Kasumi-1 (cell line): ENCODE measurements at regions not wholly inside any gene's neighbourhood (a gene's known extent, or its start where the extent isn't known, plus 50 kb on each side); places are given as distances from the start of the nearest gene placed in this dataset.
A peak's percentile ranks its signal among the peaks of the same experiment; 100 is the strongest.

Experiments used
- DNase-seq, 2 experiments: peaks; one replicate each; lab custom pipeline; 2025; lab: John Stamatoyannopoulos, UW

DNA sequence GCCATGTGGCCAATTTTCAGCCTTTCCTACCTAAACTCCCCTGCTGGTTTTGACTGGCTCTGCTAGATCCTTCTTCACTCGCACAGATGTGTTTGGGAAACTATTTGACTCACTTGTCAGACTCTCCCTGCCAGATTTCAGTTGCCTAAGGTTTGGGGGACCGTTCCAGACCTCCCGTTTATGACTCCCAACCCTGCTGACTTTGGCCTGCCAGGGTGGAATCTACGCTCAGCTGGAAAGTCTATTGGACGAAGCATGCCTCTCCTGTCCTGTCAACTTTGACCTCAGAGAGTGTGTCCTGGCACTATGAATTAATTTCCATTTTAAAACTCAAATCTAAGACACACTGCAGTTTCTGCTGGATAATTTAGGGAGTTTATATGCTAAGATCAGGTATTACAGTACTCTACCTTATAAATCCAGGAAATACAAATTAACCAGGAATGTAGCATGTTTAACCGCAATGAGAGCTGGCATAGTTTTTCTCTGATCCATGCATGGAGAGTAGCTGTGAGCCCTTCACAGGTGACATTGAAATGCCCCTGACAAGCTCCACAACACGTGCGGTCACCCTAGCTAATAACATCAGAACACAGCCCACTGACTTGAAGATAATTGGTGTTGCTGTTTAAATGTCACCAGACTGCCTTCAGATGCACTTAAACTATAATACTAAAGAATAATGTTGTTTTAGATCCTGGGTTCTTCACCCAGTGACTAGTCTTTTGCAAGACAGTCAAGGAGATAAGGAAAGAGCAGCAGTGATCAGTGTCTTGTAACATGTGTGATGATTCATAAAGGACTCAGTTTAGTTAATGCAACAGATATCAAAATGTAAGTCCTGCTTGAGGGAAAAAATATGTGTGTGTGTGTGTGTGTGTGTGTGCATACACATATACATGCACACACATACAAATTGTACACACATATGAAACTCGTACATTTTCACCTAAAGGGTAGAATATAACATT is 223.0 kb upstream of the MCTP2 start:
- DNase-seq: no peak

- no peak for DNase-seq
Observed at GRCh38 chr15:94004697-94005096, 226.7 kb upstream of the MCTP2 start.

- DNase-seq: no peak
Observed at GRCh38 chr15:94002041-94002440, 229.3 kb upstream of the MCTP2 start.

- no peak for DNase-seq
Observed at GRCh38 chr15:94001255-94001801, 230.0 kb upstream of the MCTP2 start.

DNA sequence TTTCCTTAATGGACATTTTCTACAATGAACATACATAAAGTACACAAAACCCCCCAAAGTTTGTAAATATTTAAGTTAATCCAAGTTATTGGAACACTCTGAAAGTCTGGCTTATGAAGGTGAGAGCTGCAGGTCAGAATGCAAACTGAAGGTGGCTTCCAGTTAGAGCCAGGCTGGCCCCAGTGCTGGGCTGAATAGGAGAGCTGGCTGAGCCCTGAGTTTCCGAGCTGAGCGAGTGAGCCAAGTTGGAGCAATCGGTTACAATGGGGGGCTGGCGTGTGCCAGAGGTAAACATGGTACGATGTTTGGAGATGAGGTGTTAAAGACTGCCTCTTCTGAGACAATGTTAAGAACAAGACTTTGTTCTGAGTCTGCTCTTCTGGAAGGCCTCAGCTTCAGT is 230.8 kb upstream of the MCTP2 start:
- DNase-seq: no peak

GRCh38 chr15:93997071-93997658 is 234.2 kb upstream of the MCTP2 start:
- peak; percentile 13 to 47 for DNase-seq

- DNase-seq: no peak
Observed at GRCh38 chr15:93989440-93989998, 241.8 kb upstream of the MCTP2 start.

DNA sequence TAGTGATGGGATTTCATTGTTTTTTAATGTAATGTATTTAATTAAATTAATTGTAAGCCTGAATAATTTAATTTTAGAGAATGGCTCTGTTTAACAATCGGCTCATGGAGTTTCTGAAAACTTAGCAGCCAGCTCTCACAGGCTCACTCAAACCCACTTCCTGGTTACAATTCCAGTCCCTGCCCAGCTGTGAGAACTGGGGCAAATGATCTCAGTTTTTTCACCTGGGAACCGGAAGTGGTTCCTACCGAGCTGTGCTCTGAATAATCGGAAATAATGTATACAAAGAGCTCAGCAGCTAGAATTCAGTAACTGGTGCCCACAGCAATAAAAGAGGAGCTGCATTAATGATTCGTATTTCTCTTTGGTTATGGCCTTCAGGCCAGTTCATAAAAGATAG is 244.3 kb upstream of the MCTP2 start:
- DNase-seq: no peak

GRCh38 chr15:93986400-93986984 is 244.9 kb upstream of the MCTP2 start:
- DNase-seq: no peak

GRCh38 chr15:93985925-93986324 is 245.4 kb upstream of the MCTP2 start:
- DNase-seq: no peak

DNA sequence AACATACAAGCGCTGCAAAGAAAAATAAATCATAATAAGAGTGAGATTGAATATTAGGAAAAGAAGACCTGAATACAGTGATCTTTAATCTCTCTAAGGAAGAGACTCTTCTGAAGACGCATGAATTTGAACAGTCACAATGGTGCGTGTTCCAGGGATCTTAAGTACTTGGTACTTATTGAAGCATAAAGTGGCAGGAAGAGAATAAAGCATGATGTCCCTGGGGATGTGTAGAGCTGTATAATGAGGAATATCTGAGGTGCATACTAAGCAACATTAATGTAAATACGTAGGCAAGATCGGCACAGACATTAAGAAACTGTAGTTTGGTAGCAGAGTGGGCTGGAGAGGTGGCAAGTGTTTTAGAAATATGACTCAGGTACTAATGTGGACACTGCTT is 246.2 kb upstream of the MCTP2 start:
- no peak for DNase-seq

GRCh38 chr15:93983526-93983925 is 247.8 kb upstream of the MCTP2 start:
- no peak for DNase-seq

DNA sequence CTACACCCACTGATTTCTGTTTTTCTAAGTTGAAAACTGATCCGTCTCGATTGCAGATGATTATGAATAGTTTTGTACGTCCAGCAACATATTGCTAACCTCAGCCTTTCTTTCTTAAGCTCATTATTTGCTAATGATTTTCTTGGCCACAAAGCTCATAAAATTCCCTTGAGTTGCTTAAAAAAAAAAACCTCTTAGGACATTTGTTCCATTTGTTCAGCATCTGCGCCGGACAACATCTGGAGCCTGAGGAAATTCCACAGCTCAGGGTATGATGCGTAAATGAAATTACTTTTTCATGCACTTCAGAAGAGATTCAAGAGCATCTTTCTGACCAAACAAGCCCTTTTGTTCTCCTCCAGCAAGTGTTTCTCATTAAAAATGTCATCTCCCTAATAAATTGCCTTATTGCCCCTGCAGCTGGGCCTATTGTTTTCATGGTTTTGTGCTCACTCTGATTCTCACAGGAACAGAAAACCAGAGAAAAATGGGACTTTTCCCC is 249.1 kb upstream of the MCTP2 start:
- DNase-seq: no peak

- no peak for DNase-seq
Observed at GRCh38 chr15:93981706-93982105, 249.7 kb upstream of the MCTP2 start.

DNA sequence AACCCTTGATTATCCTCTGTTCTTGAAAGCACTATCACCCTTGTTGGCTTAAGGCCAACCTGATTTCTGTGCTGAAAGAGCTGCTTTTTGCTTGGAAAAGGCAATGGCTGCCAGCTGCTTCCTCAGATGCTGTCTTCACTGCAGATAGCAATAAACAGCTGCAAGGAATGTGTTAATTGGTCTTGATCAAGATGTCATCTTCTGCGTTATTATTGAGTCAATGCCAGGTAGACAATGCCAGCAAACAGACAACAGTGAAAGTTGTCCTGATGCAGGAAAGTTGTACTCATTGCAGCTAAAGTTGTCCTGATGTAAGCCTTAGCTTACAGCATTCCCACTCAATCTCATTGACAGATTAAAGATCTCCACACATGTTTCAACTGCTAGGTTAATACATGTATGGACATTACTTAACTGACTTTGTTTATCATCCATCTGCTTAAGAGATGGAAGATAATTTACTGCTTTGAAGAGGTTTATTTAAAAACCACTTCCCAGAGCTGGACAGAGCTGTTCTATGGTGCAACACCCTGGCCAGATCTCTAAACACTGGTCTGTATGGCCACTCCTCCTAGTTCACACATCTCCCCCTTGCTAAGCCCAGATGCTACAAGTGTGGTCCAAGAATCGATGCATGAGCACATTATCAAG is 251.0 kb upstream of the MCTP2 start:
- no peak for DNase-seq

GRCh38 chr15:93974804-93975481 is 256.4 kb upstream of the MCTP2 start:
- DNase-seq: peak; percentile 28 to 34

- no peak for DNase-seq
Observed at GRCh38 chr15:93973287-93973686, 258.1 kb upstream of the MCTP2 start.

GRCh38 chr15:93968773-93969172 is 262.6 kb upstream of the MCTP2 start:
- DNase-seq: no peak

- DNase-seq: no peak
Observed at GRCh38 chr15:93965304-93965908, 266.0 kb upstream of the MCTP2 start.

- no peak for DNase-seq
Observed at GRCh38 chr15:93954985-93955571, 276.3 kb upstream of the MCTP2 start.
